DMS153 treated with DMSO at 0.1 percent for 48 hours (cell line): ENCODE measurements at regions not wholly inside any gene's neighbourhood (a gene's known extent, or its start where the extent isn't known, plus 50 kb on each side); places are given as distances from the start of the nearest gene placed in this dataset.
"Not testable (repeated sequence)": the region's sequence is repeated elsewhere in the genome, so short reads cannot be mapped to it uniquely, and the experiment has no call there.

ENCODE experiments used
- DNase-seq: peaks from one replicate; lab custom pipeline; 2025; ENCODE audit not compliant: unreplicated experiment; lab: John Stamatoyannopoulos, UW

DNA sequence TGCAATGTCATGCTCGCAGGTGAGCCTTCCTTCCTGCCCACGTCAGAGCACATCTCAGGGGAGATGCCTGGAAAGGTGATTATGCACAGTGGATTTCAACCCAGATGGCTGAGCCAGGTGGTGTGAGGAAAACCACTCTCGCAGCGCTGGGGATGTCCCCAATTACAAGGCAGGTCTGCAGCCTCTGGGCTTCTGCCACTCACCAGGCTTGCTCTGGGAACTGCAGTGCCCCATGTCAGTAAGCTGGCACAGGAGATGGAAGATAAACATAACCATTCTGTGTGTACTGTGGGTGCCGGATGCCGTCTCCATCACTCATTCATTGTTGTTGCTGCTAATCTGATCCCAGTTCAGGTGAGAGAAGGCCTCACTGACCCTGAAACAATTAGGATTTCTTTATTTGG lies 222.9 kb upstream of the PITRM1 start:
- DNase-seq, result peak; percentile 9

DNA sequence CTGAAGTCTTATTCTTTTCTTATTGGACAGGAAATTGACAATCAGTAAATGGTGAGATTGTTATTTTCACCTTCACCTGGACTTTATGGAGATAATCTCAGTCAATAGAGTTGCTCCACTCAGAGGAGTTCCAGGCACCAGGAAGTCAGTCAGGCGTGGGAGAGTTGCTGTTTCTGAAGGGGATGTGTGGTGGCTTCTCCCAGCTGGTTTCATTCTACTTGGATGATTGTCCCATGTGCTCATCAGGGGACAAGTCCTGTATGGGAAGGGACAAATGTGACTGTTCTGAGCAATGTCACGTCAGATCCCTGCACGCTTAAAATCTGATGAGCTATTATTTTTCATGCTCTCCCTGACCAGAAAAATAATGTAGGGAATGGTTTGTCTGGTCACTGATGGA lies 222.5 kb upstream of the PITRM1 start:
- no peak for DNase-seq

DNA sequence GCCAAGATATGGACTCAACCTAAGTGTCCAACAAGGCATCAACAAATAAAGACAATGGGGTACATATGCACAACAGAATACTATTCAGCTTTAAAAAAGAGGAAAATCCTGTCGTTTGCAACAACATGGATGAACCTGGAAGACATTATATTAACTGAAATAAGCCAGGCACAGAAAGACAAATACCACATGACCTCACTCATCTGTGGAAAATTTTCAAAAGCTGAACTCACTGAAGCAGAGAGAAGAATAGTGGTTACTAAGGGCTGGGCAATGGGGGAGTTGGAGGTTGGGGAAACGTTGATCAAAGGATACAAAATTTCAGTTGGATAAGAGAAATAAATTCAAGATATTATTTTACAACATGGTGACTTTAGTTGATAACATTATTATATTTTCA lies 221.4 kb upstream of the PITRM1 start:
- DNase-seq, result no peak

DNA sequence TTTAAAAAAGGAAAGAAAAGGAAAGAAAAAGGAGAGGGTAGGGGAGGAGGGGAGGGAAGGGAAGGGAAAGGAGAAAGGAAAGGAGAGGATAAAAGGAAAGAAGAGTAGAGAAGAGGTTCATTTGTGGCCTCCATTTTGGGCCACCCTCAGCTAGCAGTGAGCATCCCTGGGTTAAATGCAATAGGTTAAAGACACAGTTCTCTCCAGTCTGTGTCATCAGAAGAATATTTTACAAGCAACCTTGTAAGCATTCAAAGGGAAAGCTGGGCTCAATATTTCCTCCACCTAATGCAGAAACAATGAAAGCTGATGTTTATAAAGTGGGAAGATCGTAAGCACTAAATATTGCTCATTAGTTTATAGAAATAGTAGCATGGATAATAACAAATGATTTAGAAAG lies 219.1 kb upstream of the PITRM1 start:
- no peak for DNase-seq

DNA sequence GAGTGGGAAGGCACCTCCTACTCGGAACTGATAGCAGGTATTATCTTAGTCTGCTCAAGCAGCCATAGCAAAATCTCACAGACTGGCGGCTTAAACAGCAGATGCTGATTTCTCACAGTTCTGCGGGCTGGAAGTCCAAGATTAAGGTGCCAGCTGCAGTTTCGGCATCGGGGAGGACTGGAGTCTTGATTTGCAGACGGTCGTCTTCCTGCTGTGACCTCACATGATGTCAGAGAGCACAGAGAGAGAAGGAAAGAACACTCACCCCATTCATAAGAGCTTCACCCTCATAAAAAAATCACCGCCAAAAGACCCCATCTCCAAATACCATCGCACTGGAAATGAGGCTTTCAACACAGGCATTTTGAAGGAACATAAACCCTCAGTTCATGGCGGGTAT lies 216.5 kb upstream of the PITRM1 start:
- no peak for DNase-seq

- no peak for DNase-seq
These were observed 212.9 kb upstream of the PITRM1 start for GRCh38 chr10:3385487-3385886.

DNA sequence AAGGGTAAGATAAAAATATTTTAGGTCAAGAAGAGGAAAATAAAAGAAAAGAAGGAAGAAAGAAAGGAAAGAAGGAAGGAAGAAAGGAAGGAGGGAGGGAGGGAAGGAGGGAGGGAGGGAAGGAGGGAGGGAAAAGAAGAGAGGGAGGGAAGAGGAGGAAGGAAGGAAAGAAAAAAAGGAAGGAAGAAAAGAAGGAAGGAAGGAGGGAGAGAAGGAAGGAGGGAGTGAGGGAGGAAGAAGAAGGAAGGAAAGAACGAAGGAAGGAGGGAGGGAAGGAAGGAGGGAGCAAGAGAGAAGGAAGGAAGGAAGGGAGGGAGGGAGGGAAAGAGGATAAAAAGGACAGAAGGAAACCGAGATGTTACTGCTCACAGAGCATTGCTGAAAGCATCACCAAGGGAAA lies 209.5 kb upstream of the PITRM1 start:
- DNase-seq, result no peak

DNA sequence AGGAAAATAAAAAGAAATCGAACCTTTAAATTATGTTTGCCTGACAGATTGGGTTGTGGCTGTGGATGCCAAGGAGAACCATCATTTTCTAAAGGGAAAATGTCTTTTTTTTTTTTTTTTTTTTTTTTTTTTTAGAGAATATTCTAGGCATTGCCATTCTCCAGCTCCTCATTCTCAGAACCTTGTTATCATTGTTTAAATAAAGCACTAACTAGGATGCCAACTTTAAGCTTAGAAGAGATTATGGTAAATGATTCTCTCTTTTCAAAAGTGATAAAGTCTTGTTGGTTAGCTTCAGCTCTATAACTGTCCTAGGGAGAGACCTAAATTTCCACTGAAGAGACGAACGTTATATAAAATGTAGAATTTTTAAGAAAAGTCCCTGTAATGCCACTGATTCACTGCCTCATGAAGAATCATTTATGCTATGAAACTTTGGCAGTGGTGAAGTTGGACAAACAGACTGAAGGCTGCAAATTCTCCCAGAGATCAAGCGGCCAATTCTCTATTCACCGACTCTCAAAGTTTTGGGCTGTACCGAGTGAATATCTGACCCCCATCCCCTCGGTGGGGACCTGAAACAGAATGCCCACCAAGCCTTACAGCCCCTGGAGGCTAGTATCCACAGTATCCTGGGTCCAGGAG lies 207.9 kb upstream of the PITRM1 start:
- DNase-seq, result no peak

DNA sequence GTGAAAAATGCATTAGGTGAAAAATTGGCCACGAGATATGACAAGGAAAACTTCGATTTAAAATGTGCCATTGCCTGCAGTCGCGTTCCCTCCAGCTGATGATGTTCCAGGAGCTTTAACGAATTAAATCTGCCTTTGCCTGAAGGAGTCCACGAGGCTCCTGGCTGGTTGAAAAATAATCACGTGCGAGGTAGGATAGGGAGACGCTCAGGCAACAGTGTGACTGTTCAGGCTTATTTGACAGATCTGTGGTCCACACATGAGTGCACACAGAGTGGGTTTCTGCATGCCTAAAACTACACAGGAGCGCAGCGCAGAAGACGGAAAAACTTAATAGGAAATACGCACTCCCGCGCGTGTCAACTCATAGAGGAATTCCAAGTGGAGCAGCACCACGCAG lies 204.0 kb upstream of the PITRM1 start:
- DNase-seq, result no peak

- DNase-seq, result no peak
These were observed 202.9 kb upstream of the PITRM1 start for GRCh38 chr10:3375505-3375904.

GRCh38 chr10:3374914-3375313 lies 202.3 kb upstream of the PITRM1 start:
- DNase-seq, result no peak

DNA sequence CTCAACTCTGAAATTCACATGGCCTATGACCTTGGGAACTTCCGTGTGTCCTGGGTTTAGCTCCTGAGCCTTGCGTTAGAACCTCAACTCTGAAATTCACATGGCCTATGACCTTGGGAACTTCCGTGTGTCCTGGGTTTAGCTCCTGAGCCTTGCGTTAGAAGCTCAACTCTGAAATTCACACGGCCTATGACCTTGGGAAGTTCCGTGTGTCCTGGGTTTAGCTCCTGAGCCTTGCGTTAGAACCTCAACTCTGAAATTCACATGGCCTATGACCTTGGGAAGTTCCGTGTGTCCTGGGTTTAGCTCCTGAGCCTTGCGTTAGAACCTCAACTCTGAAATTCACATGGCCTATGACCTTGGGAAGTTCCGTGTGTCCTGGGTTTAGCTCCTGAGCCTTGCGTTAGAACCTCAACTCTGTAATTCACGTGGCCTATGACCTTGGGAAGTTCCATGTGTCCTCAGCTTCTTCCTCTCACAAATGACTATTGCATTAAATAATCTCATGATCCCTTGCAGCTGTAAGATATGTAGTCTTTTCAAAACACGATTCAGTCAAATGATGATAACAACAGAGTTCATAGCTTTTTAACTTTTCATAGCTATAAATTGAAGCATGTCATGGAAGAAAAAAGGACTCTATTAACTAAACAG lies 200.9 kb upstream of the PITRM1 start:
- DNase-seq, result not testable (repeated sequence)

DNA sequence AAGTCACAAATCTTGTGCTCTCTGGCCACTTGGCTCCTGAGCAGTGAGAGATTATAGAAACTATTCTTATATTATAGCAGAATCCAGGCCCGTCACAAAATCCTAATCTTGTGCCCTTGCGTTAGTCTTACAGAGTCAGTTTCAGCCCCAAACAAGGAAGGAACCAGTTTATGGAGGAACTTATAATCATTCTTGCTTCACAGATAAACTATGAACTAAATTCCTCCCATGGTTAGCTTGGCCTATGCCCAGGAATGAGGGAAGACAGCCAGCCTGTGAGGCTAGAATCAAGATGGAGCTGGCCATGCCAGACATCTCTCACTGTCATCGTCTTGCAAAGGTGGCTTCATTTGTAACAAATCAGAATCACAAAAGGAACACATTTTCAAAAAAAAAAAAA lies 199.7 kb upstream of the PITRM1 start:
- no peak for DNase-seq

- DNase-seq, result not testable (repeated sequence)
These were observed 199.0 kb upstream of the PITRM1 start for GRCh38 chr10:3371624-3372023.

GRCh38 chr10:3366735-3367405 lies 194.3 kb upstream of the PITRM1 start:
- no peak for DNase-seq

DNA sequence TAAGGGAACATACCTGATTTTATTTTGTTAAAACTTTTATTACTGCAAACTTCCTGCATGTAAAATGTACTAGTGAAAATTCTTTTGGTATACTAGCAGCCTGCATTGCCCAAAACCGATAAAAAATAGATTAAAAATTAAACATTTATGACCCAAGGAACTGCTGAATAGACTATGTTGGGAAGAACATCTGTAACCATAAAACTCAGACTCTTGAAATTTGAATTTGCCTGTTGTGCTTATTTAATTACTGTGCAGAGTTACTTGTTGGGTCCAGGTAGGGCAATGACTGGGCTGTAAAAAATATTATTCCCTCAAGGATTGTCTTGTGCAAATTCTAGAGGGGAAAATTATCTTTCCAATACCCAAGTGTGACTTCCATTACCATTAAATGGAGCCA lies 193.5 kb upstream of the PITRM1 start:
- DNase-seq, result no peak

DNA sequence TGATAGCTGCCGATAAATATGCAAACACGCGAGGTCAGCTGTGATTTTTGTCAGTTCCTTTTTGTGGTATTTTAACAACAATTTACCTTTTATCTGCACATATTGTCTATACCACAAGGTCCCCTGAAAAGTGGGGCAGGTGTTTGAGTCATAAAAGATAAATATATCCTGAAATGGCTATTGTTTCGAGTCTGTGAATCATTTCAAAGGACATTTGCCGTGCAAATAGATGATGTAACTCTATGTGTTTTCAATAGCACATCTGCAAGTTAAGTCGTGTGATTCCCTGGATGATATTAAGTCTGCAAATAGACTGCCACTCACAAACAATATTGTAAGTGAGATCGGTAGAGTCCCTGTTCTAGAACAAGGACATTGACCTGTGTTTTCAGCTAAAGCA lies 193.0 kb upstream of the PITRM1 start:
- DNase-seq, result peak; percentile 44

DNA sequence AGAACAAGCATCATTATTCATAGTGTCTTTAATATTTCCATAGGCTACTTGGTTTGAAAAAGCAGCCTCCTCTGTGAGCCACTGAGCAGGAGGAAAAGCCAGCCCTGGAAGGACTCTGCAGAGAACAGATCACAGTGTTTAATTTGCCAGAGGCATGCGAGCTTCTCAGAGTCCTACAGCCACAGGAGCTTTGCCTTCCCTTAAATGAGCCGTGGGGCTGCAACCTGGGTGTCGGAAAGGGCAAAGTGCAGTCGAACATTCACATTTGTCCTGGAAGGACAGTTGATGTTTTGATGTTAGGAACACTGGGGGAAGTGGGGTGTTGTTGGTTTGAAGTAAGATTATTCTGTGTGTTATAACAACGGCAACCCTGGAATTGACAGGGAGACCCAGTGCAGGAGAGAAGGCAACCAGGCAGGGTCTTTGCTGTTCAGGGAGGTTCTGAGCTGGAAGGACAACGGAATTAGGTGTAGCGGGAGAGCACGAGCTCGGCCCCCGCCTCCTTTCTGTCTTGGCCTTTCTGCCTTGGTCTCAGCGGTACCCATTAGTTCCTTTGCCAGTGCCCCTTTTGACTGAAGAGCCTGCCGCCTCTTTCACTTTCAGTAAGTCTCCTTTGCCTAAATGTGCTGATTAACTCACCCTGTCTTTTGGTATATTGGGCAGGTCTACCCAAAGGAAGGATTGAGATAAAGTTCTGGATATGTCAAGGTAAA lies 192.3 kb upstream of the PITRM1 start:
- no peak for DNase-seq

GRCh38 chr10:3363311-3364045 lies 190.9 kb upstream of the PITRM1 start:
- DNase-seq, result no peak

GRCh38 chr10:3362394-3362793 lies 189.8 kb upstream of the PITRM1 start:
- no peak for DNase-seq

DNA sequence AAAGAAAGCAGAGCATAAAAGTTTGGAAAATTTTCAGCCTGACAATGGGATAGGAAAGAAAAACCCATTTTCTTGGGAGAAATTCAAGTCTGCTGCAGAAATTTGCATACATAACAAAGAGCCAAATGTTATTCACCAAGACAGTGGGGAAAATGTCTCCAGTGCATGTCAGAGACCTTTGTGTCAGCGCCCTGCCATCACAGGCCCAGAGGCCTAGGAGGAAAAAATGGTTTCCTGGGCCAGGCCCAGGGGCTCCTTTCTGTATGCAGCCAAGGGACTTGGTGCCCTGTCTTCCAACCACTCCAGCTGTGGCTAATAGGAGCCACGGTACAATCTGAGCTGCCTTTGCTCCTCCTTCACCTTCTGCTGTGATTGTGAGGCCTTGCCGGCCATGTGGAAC lies 189.1 kb upstream of the PITRM1 start:
- no peak for DNase-seq
